ENCODE measurements at regions not wholly inside any gene's neighbourhood (a gene's known extent, or its start where the extent isn't known, plus 50 kb on each side); places are given as distances from the start of the nearest gene placed in this dataset.

DNA sequence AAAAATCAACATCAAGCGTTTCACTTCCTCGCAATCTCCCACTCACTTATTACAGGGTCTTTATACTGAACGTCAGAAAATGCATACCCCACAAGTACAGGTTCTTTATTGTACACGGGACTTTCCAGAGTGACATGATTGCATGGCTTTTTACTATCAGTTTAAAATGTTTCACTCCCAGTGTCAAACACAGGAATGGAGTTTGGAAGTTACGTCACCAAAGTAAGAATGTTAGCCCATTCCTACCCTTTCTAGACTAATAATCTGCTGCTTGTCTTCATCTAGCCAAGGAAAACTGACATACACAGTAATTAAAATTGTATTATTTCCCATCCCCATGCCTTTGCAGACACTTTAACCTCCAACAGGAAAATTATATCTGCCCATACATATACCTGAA, 624.2 kb downstream of the BCL11B start:
- no peaks in the 10 kb centered on the region for H3K9me3 ChIP-seq (ENCODE audit: low read depth, low read length)
- H3K4me3 ChIP-seq (ENCODE audit: low read length) = no peak overlapping the region
- no peaks in the 10 kb centered on the region for H3K27me3 ChIP-seq (ENCODE audit: insufficient read depth, low read length)
- H3K4me1 ChIP-seq (ENCODE audit: insufficient read depth, low read length) = no peaks in the 10 kb centered on the region

DNA sequence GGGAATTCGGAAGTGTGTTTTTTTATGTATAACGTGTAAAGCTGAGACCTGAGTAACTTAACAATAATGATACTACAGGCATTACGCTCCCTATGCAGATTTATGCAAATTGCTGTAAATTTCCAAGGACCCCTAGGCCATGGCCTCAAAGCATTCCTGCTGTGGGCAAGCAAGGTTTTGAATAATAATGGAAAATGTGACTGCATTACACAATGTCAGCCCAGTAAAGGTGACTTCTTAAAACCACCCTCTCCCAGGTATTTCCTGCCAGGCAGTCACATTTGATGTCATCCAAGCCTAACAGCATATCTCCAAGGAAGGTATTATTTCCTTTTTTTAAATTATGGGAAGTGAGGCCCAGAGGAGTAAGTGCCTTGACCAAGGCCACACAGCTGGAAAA, 621.0 kb downstream of the BCL11B start:
- H3K4me1 ChIP-seq (ENCODE audit: insufficient read depth, low read length) = no peaks in the 10 kb centered on the region
- peaks cover 10% of the 10 kb centered on the region for H3K9me3 ChIP-seq (ENCODE audit: low read depth, low read length)
- H3K27me3 ChIP-seq (ENCODE audit: insufficient read depth, low read length) = no peaks in the 10 kb centered on the region
- H3K4me3 ChIP-seq (ENCODE audit: low read length) = no peak overlapping the region

DNA sequence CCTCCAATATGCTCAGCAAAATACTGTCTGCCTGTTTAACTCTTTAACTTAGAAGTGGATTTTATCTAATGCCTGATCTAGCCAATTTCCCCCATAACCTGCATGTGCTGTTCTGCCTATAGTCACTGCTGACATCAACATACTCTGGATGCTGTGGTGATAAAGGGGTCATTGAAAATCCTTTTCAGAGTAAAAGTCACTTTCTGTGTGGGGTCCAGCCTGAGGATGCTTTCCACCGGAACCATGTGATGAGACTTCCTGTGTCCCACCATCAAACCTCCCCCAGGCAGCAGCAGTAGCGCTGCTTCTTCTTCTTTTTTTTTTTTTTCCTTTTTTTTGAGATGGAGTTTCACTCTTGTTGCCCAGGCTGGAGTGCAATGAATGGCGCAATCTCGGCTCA, 607.0 kb downstream of the BCL11B start:
- no peaks in the 10 kb centered on the region for H3K9me3 ChIP-seq (ENCODE audit: low read depth, low read length)
- H3K27me3 ChIP-seq (ENCODE audit: insufficient read depth, low read length) = no peaks in the 10 kb centered on the region
- H3K4me1 ChIP-seq (ENCODE audit: insufficient read depth, low read length) = no peaks in the 10 kb centered on the region
- no peak overlapping the region for H3K4me3 ChIP-seq (ENCODE audit: low read length)

DNA sequence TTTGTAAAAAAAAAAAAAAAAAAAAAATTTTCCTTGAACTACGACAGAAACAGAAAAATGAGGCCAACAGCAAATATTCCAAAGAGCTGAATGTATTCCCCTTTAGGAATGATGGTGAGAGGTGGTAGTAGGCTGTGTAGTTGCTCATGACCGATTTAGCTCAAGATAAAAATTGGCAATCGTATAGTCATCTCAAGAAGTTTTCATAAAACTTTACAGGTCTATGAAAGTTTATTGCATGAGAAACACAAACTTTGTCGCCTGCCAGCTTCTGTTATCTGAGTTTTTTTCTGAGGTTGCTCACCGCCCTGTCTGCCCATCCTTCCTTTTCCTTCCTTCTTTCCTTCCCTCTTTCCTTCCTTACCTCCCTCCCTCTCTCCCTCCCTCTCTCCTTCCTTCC, 605.5 kb downstream of the BCL11B start:
- no peaks in the 10 kb centered on the region for H3K9me3 ChIP-seq (ENCODE audit: low read depth, low read length)
- H3K4me1 ChIP-seq (ENCODE audit: insufficient read depth, low read length) = no peaks in the 10 kb centered on the region
- no peaks in the 10 kb centered on the region for H3K27me3 ChIP-seq (ENCODE audit: insufficient read depth, low read length)
- H3K4me3 ChIP-seq (ENCODE audit: low read length) = no peak overlapping the region

GRCh38 chr14:98682033-98682432, 590.0 kb downstream of the BCL11B start:
- Histone ChIP-seq H3K4me3 (ENCODE audit: low read length) (no peak overlapping the region), H3K4me1 (ENCODE audit: insufficient read depth, low read length) (no peaks in the 10 kb centered on the region), H3K9me3 (ENCODE audit: low read depth, low read length) (no peaks in the 10 kb centered on the region), H3K27me3 (ENCODE audit: insufficient read depth, low read length) (no peaks in the 10 kb centered on the region)

DNA sequence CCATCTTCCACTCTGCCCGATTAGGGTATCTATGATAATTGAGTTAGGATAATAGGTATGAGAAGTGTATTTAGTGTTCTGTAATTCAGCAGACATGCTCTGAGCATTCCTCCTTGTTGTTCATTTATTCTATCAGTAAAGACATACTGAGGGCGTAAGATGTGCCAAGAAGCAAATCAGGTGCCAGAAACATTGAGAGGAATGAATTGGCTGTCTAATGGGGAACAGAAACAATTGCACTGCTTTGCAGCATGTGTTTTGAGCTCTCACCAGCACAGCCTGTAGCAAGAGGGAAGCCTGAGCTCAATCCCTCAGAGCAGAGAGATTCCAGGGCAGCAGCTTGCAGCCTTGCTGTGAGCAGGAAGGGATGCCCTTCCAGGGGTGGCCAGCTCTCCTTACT, 589.3 kb downstream of the BCL11B start:
- Histone ChIP-seq H3K4me3 (ENCODE audit: low read length) (no peak overlapping the region), H3K9me3 (ENCODE audit: low read depth, low read length) (no peaks in the 10 kb centered on the region), H3K4me1 (ENCODE audit: insufficient read depth, low read length) (no peaks in the 10 kb centered on the region), H3K27me3 (ENCODE audit: insufficient read depth, low read length) (no peaks in the 10 kb centered on the region)

GRCh38 chr14:98684468-98684867, 587.5 kb downstream of the BCL11B start:
- Histone ChIP-seq H3K9me3 (ENCODE audit: low read depth, low read length) (no peaks in the 10 kb centered on the region), H3K4me1 (ENCODE audit: insufficient read depth, low read length) (no peaks in the 10 kb centered on the region), H3K4me3 (ENCODE audit: low read length) (no peak overlapping the region), H3K27me3 (ENCODE audit: insufficient read depth, low read length) (no peaks in the 10 kb centered on the region)

DNA sequence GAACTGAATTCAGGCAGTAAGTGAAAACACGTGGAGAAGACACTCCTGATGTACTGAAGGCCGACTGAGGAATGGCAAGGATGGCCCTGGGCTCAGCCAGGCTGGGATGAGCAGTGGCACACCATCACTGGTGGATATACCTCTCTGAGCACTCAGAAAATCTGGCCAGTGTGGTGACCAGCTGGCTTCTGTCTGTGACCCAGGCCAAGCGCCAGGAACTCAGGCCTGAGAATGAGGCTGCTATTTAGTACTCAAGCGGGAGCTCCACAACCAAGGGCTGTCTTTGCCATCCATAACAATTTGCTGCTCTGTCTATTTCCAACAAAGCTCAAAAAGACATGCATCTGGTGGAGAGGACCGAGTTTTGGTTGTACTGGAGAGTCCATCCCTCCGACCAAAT, 586.3 kb downstream of the BCL11B start:
- H3K27me3 ChIP-seq (ENCODE audit: insufficient read depth, low read length) = no peaks in the 10 kb centered on the region
- no peaks in the 10 kb centered on the region for H3K4me1 ChIP-seq (ENCODE audit: insufficient read depth, low read length)
- H3K9me3 ChIP-seq (ENCODE audit: low read depth, low read length) = no peaks in the 10 kb centered on the region
- no peak overlapping the region for H3K4me3 ChIP-seq (ENCODE audit: low read length)

DNA sequence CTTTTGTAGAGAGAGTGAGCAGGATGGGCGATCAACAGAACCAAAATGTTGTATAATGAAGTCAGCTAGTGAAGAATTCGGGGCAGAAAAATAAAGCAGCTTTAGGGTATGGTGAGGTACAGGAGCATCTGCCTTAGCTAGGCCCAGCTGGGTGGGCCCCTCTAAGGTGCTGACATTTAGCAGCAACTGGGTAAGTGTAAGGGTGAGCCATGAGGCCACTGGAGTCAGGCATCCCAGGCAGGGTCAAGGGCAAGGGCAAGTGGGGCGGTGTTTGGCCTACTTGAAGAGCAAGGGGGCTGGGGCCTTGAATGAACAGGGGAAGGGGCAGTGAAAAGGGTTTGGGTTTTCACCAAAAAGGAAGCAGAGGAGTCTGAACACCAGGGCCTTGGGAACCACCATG, 583.6 kb downstream of the BCL11B start:
- H3K9me3 ChIP-seq (ENCODE audit: low read depth, low read length) = no peaks in the 10 kb centered on the region
- no peak overlapping the region for H3K4me3 ChIP-seq (ENCODE audit: low read length)
- H3K4me1 ChIP-seq (ENCODE audit: insufficient read depth, low read length) = no peaks in the 10 kb centered on the region
- H3K27me3 ChIP-seq (ENCODE audit: insufficient read depth, low read length) = no peaks in the 10 kb centered on the region

- Histone ChIP-seq H3K27me3 (ENCODE audit: insufficient read depth, low read length) (no peaks in the 10 kb centered on the region), H3K4me1 (ENCODE audit: insufficient read depth, low read length) (no peaks in the 10 kb centered on the region), H3K9me3 (ENCODE audit: low read depth, low read length) (no peaks in the 10 kb centered on the region), H3K4me3 (ENCODE audit: low read length) (no peak overlapping the region)
Observed at GRCh38 chr14:98689951-98690350, 582.0 kb downstream of the BCL11B start.

DNA sequence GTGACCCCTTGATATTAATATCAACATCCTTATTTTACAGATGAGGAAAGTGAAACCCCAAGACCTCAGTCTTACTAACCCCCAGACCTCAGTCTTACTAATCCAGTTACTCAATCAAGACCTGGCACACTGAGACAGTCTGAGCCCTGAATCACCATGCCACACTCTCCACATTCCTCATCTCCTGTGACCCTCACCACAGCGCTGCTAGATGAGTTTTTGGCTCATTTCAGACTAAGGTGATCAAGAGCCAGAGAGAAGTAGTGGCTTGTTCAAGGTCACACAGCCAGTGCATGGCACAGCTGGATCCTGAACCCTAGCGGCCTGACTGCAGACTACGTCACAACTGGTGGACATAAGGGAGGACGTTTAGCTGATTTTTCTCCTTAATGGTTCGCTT, 579.2 kb downstream of the BCL11B start:
- Histone ChIP-seq H3K27me3 (ENCODE audit: insufficient read depth, low read length) (no peaks in the 10 kb centered on the region), H3K4me1 (ENCODE audit: insufficient read depth, low read length) (no peaks in the 10 kb centered on the region), H3K9me3 (ENCODE audit: low read depth, low read length) (no peaks in the 10 kb centered on the region), H3K4me3 (ENCODE audit: low read length) (no peak overlapping the region)

DNA sequence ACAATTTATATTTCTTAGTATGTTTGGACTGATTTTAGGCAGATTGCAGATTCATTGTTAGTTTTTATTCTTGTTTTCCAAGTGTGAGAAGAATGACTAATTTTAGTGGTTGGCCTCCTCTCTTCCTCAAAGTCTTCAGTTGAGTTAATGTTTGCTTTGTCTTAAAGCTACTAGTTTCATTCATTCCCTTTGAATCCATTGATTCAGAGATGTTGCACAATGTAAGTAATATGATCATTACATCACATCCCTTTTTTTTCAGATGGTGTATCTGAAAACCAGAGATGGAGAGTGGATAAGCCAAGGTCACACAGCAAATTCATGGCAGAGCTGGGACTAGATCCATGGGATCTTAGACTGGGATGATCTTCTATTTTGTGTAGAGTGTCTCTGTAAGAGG, 577.5 kb downstream of the BCL11B start:
- H3K27me3 ChIP-seq (ENCODE audit: insufficient read depth, low read length) = no peaks in the 10 kb centered on the region
- H3K9me3 ChIP-seq (ENCODE audit: low read depth, low read length) = no peaks in the 10 kb centered on the region
- no peaks in the 10 kb centered on the region for H3K4me1 ChIP-seq (ENCODE audit: insufficient read depth, low read length)
- H3K4me3 ChIP-seq (ENCODE audit: low read length) = no peak overlapping the region

DNA sequence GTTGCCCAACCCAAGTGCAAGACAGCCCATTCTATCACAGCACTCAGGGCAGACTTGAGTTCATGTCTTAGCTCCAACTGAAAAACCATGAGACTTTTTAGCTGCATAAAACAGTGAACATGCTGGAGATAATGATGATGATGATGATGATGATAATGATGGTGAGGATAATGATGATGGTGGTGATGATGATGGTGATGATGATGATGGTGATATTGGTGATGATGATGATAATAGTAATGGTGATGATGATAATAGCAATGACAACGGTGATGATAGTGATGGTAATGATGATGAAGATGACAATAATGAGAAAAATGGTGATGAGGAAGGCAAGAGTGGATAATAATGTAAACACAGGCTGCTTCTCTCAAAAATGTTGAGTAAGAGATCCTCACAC, 576.2 kb downstream of the BCL11B start:
- Histone ChIP-seq H3K4me3 (ENCODE audit: low read length) (no peak overlapping the region), H3K9me3 (ENCODE audit: low read depth, low read length) (no peaks in the 10 kb centered on the region), H3K4me1 (ENCODE audit: insufficient read depth, low read length) (no peaks in the 10 kb centered on the region), H3K27me3 (ENCODE audit: insufficient read depth, low read length) (no peaks in the 10 kb centered on the region)

DNA sequence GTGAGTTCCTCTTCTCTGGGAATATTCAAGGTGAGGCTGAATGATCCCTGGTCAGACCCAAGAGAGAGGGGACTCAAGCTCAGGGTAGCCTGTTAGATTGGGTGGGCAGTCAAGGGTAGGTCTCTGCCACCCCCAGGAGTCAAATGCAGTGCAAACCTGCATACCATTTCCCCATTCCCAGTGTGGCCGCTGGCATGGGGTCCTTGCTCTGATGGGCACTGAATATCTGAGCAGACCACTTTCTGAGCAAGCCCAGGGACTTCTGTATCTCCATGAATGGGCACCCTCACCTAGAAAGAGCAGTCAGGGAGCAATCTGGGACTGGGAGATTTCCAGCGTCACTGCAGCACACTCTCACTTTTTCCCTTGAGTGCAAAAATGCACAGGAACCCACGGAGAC, 573.7 kb downstream of the BCL11B start:
- Histone ChIP-seq H3K4me3 (ENCODE audit: low read length) (no peak overlapping the region), H3K4me1 (ENCODE audit: insufficient read depth, low read length) (no peaks in the 10 kb centered on the region), H3K9me3 (ENCODE audit: low read depth, low read length) (no peaks in the 10 kb centered on the region), H3K27me3 (ENCODE audit: insufficient read depth, low read length) (no peaks in the 10 kb centered on the region)

DNA sequence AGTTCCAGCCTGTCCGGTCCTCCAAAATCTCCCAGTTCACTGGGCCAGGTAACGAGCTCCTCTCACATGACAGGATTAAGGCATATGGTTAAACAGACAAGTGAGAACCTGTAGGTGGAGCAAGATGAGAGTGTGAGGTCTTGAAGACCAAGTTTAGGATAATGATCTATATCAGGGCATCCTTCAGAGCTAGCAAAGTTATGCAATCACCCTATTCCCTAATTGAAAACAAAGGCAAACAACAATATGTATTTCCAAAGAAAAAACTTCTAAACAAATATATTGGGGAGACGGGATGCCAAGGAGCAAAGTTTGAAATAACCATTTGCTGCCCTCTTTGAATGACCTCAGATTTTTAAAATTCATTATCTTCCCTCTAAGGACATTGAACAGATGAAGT, 571.2 kb downstream of the BCL11B start:
- Histone ChIP-seq H3K27me3 (ENCODE audit: insufficient read depth, low read length) (no peaks in the 10 kb centered on the region), H3K4me3 (ENCODE audit: low read length) (no peak overlapping the region), H3K4me1 (ENCODE audit: insufficient read depth, low read length) (peaks cover 8% of the 10 kb centered on the region), H3K9me3 (ENCODE audit: low read depth, low read length) (no peaks in the 10 kb centered on the region)

- Histone ChIP-seq H3K4me1 (ENCODE audit: insufficient read depth, low read length) (peaks cover 8% of the 10 kb centered on the region), H3K27me3 (ENCODE audit: insufficient read depth, low read length) (no peaks in the 10 kb centered on the region), H3K4me3 (ENCODE audit: low read length) (no peak overlapping the region), H3K9me3 (ENCODE audit: low read depth, low read length) (no peaks in the 10 kb centered on the region)
Observed at GRCh38 chr14:98701377-98701776, 570.6 kb downstream of the BCL11B start.

- Histone ChIP-seq H3K27me3 (ENCODE audit: insufficient read depth, low read length) (no peaks in the 10 kb centered on the region), H3K4me1 (ENCODE audit: insufficient read depth, low read length) (peaks cover 8% of the 10 kb centered on the region), H3K4me3 (ENCODE audit: low read length) (no peak overlapping the region), H3K9me3 (ENCODE audit: low read depth, low read length) (no peaks in the 10 kb centered on the region)
Observed at GRCh38 chr14:98704441-98704840, 567.6 kb downstream of the BCL11B start.
